ENCODE measurements at regions not wholly inside any gene's neighbourhood (a gene's known extent, or its start where the extent isn't known, plus 50 kb on each side); places are given as distances from the start of the nearest gene placed in this dataset.

- TF ChIP-seq, protein P1, sequence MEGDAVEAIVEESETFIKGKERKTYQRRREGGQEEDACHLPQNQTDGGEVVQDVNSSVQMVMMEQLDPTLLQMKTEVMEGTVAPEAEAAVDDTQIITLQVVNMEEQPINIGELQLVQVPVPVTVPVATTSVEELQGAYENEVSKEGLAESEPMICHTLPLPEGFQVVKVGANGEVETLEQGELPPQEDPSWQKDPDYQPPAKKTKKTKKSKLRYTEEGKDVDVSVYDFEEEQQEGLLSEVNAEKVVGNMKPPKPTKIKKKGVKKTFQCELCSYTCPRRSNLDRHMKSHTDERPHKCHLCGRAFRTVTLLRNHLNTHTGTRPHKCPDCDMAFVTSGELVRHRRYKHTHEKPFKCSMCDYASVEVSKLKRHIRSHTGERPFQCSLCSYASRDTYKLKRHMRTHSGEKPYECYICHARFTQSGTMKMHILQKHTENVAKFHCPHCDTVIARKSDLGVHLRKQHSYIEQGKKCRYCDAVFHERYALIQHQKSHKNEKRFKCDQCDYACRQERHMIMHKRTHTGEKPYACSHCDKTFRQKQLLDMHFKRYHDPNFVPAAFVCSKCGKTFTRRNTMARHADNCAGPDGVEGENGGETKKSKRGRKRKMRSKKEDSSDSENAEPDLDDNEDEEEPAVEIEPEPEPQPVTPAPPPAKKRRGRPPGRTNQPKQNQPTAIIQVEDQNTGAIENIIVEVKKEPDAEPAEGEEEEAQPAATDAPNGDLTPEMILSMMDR (IDR thresholded peaks at IDR 0.05) = no peak
- TF ChIP-seq POLR2A (IDR thresholded peaks at IDR 0.05) = no peak
Measured at GRCh38 chr1:118504221-118504644, 319.2 kb upstream of the SPAG17 start.
